ENCODE measurements at regions not wholly inside any gene's neighbourhood (a gene's known extent, or its start where the extent isn't known, plus 50 kb on each side); places are given as distances from the start of the nearest gene placed in this dataset.
A peak's percentile ranks its signal among the peaks of the same experiment; 100 is the strongest.

DNA sequence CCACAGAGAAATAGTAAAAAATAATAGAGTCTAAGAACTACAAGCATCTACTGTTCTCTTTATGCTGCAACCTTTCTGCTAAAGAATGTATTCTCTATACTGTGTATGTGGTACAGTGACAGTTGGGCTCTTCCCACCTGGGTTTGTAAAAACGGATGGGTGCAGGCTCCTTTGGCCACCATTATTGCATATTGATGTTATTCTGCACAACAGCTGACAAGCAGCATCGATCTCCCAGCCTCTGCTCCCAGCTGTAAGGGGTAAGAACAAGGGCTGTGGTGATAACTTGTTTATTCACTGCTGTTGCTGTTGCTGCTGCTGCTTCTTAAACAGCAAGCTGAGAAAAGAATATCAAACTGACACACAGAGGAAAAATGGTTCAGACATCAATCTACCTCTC is 56.1 kb downstream of the KCNRG start:
- TF ChIP-seq, protein P1, sequence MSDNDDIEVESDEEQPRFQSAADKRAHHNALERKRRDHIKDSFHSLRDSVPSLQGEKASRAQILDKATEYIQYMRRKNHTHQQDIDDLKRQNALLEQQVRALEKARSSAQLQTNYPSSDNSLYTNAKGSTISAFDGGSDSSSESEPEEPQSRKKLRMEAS (IDR thresholded peaks at IDR 0.05; ENCODE audit: low read depth, low read length) = no peak
- no peak for TF ChIP-seq MYC (IDR thresholded peaks at IDR 0.05; ENCODE audit: low read depth, low read length)
- TF ChIP-seq, protein P2, sequence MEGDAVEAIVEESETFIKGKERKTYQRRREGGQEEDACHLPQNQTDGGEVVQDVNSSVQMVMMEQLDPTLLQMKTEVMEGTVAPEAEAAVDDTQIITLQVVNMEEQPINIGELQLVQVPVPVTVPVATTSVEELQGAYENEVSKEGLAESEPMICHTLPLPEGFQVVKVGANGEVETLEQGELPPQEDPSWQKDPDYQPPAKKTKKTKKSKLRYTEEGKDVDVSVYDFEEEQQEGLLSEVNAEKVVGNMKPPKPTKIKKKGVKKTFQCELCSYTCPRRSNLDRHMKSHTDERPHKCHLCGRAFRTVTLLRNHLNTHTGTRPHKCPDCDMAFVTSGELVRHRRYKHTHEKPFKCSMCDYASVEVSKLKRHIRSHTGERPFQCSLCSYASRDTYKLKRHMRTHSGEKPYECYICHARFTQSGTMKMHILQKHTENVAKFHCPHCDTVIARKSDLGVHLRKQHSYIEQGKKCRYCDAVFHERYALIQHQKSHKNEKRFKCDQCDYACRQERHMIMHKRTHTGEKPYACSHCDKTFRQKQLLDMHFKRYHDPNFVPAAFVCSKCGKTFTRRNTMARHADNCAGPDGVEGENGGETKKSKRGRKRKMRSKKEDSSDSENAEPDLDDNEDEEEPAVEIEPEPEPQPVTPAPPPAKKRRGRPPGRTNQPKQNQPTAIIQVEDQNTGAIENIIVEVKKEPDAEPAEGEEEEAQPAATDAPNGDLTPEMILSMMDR (IDR thresholded peaks at IDR 0.05; ENCODE audit: low read depth, low read length) = no peak
- no peak for TF ChIP-seq POLR2A (IDR thresholded peaks at IDR 0.05; ENCODE audit: extremely low read depth, insufficient read length)
- no peak overlapping the region for H3K4me3 ChIP-seq (ENCODE audit: low read depth, low read length)
- peak; percentile 31 for DNase-seq (ENCODE audit: low read depth)

DNA sequence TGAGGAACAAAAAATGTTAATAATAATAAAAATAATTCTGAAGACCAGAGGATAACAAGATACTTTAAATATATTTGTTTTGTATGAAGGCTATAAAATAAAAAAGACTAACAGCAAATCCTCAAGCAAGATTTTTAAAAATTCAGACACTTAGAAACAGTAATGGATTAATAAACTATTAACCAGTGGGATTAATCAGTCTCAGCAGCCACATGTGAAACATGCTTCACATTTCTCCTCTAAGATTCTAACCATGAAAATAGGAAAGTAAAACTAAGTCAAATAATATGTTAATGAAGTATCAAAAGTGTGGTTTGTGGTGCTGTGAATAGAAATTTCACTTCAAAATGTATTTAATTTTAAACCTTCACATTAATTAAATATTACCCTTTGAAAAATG is 57.4 kb downstream of the KCNRG start:
- H3K4me3 ChIP-seq (ENCODE audit: low read depth, low read length) = no peak overlapping the region
- no peak for DNase-seq (ENCODE audit: low read depth)
- TF ChIP-seq, protein P1 (IDR thresholded peaks at IDR 0.05; ENCODE audit: low read depth, low read length) = no peak
- TF ChIP-seq, protein P2 (IDR thresholded peaks at IDR 0.05; ENCODE audit: low read depth, low read length) = no peak
- no peak for TF ChIP-seq POLR2A (IDR thresholded peaks at IDR 0.05; ENCODE audit: extremely low read depth, insufficient read length)
- no peak for TF ChIP-seq MYC (IDR thresholded peaks at IDR 0.05; ENCODE audit: low read depth, low read length)

DNA sequence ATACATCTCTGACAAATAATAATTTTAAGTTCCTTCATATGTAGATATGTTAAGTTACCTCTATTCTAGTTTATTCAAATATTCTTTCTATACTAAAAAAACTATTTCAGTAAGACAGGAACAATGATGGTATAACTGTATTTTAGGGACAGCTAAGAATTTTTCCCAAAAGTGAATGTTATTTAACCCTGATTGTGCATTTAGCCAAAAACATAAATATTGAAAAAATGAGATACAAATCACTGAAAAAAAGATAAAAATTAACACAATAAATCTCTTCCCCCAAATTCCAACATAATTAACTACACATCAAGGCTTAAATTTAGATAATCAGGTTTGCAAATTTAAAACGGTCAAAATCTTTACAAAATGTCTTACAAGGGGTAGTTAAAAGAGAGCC is 58.1 kb downstream of the KCNRG start:
- H3K4me3 ChIP-seq (ENCODE audit: low read depth, low read length) = no peak overlapping the region
- no peak for DNase-seq (ENCODE audit: low read depth)
- TF ChIP-seq, protein P1 (IDR thresholded peaks at IDR 0.05; ENCODE audit: low read depth, low read length) = no peak
- TF ChIP-seq MYC (IDR thresholded peaks at IDR 0.05; ENCODE audit: low read depth, low read length) = no peak
- TF ChIP-seq POLR2A (IDR thresholded peaks at IDR 0.05; ENCODE audit: extremely low read depth, insufficient read length) = no peak
- TF ChIP-seq, protein P2 (IDR thresholded peaks at IDR 0.05; ENCODE audit: low read depth, low read length) = no peak

DNA sequence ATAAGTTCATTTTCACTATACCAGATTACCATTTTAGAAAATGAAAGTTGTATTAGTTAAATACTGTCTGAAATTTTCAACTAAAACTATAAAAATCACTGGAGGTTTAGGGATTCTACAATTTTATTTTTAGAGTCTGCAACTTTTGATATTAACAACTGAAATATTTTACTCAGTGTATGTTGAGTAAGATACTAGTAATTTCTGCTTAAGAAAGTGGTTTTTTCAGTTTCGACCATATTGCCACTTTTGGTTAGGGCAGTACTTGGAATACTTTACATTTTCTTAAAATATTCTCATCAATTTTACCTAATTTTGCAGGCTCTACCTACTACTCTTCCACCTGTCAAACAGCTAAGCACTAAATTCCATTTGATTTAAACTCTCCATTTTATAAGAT is 59.6 kb downstream of the KCNRG start:
- DNase-seq (ENCODE audit: low read depth) = no peak
- TF ChIP-seq, protein P2 (IDR thresholded peaks at IDR 0.05; ENCODE audit: low read depth, low read length) = no peak
- TF ChIP-seq POLR2A (IDR thresholded peaks at IDR 0.05; ENCODE audit: extremely low read depth, insufficient read length) (no peak), MYC (IDR thresholded peaks at IDR 0.05; ENCODE audit: low read depth, low read length) (no peak)
- TF ChIP-seq, protein P1 (IDR thresholded peaks at IDR 0.05; ENCODE audit: low read depth, low read length) = no peak
- H3K4me3 ChIP-seq (ENCODE audit: low read depth, low read length) = peak overlapping the region; percentile 14

DNA sequence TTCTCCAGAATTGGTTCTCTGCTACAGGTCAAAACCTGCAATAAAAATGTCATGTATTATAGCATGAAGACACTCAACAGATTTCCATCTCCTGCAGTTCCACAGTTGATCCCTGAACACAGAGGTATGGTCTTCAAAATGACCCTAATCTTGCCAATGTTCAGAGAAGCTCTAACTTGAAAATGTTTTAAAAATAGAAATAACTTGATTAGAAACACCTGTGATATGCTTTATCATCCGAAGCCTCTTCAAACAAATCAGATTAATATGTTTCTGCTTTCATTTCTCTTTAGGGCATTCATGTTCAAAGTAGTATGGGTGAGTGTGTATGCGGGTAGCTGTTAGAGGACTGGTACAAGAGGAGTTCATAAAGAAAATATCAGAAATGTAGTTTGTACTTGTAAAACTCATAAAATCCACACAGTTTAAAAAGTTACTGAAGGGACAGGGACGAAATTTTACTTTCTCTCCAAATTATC is 60.4 kb downstream of the KCNRG start:
- peak overlapping the region; percentile 12 for H3K4me3 ChIP-seq (ENCODE audit: low read depth, low read length)
- DNase-seq (ENCODE audit: low read depth) = no peak
- TF ChIP-seq, protein P2 (IDR thresholded peaks at IDR 0.05; ENCODE audit: low read depth, low read length) = no peak
- TF ChIP-seq MYC (IDR thresholded peaks at IDR 0.05; ENCODE audit: low read depth, low read length) = no peak
- TF ChIP-seq, protein P1 (IDR thresholded peaks at IDR 0.05; ENCODE audit: low read depth, low read length) = no peak
- no peak for TF ChIP-seq POLR2A (IDR thresholded peaks at IDR 0.05; ENCODE audit: extremely low read depth, insufficient read length)
